ENCODE measurements at regions not wholly inside any gene's neighbourhood (a gene's known extent, or its start where the extent isn't known, plus 50 kb on each side); places are given as distances from the start of the nearest gene placed in this dataset.

DNA sequence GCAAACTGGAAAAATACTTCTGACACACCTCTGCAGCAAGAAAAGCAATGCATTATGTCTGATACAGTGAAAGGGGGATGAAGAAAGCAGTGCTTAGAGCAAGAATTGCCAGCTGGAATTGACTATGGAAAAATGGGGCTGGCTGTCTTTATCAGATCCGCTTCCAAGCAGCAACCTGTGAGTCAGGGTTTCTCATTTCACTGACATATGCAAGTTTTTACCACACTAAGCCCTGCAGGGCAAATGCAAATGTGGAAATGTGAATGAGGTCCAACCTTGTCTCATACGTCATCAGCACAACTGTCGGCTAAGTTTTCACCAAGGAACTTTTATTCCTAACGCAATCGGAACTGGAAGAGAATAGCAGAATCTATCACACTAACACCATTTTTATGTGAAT, 172.5 kb upstream of the GADL1 start:
- no peak overlapping the region for H3K23ac ChIP-seq (ENCODE audit: low read length in 2 of 2)
- no peaks in the 10 kb centered on the region for H3K9me3 ChIP-seq (ENCODE audit: control insufficient read depth, low read length)
- no peak overlapping the region for H2BK120ac ChIP-seq (ENCODE audit: low read depth, low read length)
- no peak overlapping the region for H2AFZ ChIP-seq (ENCODE audit: low read depth, low read length)
- no peak overlapping the region for H3K4me2 ChIP-seq (ENCODE audit: low read length, poor library complexity, severe bottlenecking)
- no peak overlapping the region for H4K91ac ChIP-seq (ENCODE audit: low read length)
- peak overlapping the region; percentile 64 for H3K9ac ChIP-seq (ENCODE audit: low read length)
- DNase-seq, result peak; percentile 74
- no peak overlapping the region for H4K8ac ChIP-seq (ENCODE audit: low read length)
- H2AK5ac ChIP-seq (ENCODE audit: low read length, severe bottlenecking), result no peak overlapping the region
- no peak overlapping the region for H3K14ac ChIP-seq (ENCODE audit: low read length in 2 of 2)
- H2BK5ac ChIP-seq (ENCODE audit: low read depth, low read length, poor library complexity, severe bottlenecking), result no peak overlapping the region
- H3K36me3 ChIP-seq (ENCODE audit: control insufficient read depth in 1 of 2, insufficient read depth in 2 of 2, low read depth in 1 of 2, low read length in 2 of 2), result no peaks in the 10 kb centered on the region
- H2BK15ac ChIP-seq (ENCODE audit: low read depth, poor library complexity, severe bottlenecking), result no peak overlapping the region
- no peaks in the 10 kb centered on the region for H3K79me1 ChIP-seq (replicated peaks; ENCODE audit: low read length, poor library complexity, severe bottlenecking)
- no peaks in the 10 kb centered on the region for H3K4me1 ChIP-seq (ENCODE audit: control insufficient read depth, insufficient read depth, low read depth, low read length)
- WGBS, result 91% methylated on average over 1 of the region's 5 CpGs
- H3K27me3 ChIP-seq (ENCODE audit: control insufficient read depth in 1 of 2, insufficient read depth in 1 of 2, low read length in 2 of 2), result no peaks in the 10 kb centered on the region
- H2BK12ac ChIP-seq (ENCODE audit: low read length in 2 of 2), result no peak overlapping the region
- no peak overlapping the region for H3K4ac ChIP-seq (ENCODE audit: low read depth in 1 of 2, low read length in 2 of 2)
- H3K27ac ChIP-seq (ENCODE audit: low read length, poor library complexity, severe bottlenecking), result no peak overlapping the region
- H3K4me3 ChIP-seq (ENCODE audit: insufficient read depth in 1 of 2, low read depth in 1 of 2, low read length in 2 of 2), result no peak overlapping the region
- no peak overlapping the region for H3K18ac ChIP-seq (ENCODE audit: low read depth in 1 of 2, low read length in 2 of 2)

DNA sequence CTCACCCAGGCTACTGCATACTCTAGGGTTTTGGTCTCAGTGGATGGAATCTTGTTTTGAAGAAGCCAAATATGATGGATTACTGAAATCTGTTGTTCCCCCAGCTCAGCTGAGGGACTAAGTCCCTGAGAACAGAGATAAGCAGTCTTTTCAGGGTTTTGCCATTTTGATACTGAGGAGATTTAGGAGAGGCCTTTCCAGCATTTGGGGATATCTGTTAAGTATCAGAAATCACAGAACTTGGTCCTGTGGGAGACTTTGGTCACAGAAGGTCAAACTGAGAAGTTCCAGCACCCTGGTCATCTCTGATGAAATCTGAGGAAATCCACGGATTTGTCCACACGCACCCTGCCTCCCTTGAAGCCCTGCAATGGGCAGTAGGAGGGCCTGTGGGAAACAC, 181.0 kb upstream of the GADL1 start:
- 98% methylated on average over 2 of the region's 2 CpGs for WGBS

DNA sequence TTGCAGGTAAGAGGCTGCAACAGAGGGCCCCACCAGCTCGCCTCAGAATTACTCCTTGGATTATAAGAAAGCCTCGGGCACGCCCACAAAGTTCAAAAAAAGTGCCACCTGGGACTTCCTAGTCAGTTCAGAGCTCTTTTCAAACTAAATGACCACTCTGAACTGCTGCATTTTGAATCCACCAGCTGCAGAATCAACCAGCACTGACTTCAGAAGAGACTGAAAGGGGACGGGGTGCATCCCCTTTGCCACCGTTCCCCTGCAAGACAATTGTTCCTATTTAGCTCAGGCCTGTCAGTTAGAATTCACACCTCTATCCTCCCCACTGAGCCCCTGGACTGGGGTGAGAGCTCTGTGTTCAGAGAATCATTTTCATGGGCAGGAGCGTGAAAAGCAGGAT, 181.4 kb upstream of the GADL1 start:
- no peaks in the 10 kb centered on the region for H3K4me1 ChIP-seq (ENCODE audit: control insufficient read depth, insufficient read depth, low read depth, low read length)
- no peak overlapping the region for H3K18ac ChIP-seq (ENCODE audit: low read depth in 1 of 2, low read length in 2 of 2)
- no peak overlapping the region for H3K27ac ChIP-seq (ENCODE audit: low read length, poor library complexity, severe bottlenecking)
- no peak overlapping the region for H2BK12ac ChIP-seq (ENCODE audit: low read length in 2 of 2)
- no peaks in the 10 kb centered on the region for H3K79me1 ChIP-seq (replicated peaks; ENCODE audit: low read length, poor library complexity, severe bottlenecking)
- no peak overlapping the region for H2BK5ac ChIP-seq (ENCODE audit: low read depth, low read length, poor library complexity, severe bottlenecking)
- H2AK5ac ChIP-seq (ENCODE audit: low read length, severe bottlenecking), result no peak overlapping the region
- no peak overlapping the region for H2BK15ac ChIP-seq (ENCODE audit: low read depth, poor library complexity, severe bottlenecking)
- no peak overlapping the region for H3K4me3 ChIP-seq (ENCODE audit: insufficient read depth in 1 of 2, low read depth in 1 of 2, low read length in 2 of 2)
- no peak overlapping the region for H4K8ac ChIP-seq (ENCODE audit: low read length)
- H2BK120ac ChIP-seq (ENCODE audit: low read depth, low read length), result no peak overlapping the region
- no peaks in the 10 kb centered on the region for H3K36me3 ChIP-seq (ENCODE audit: control insufficient read depth in 1 of 2, insufficient read depth in 2 of 2, low read depth in 1 of 2, low read length in 2 of 2)
- no peak overlapping the region for H3K23ac ChIP-seq (ENCODE audit: low read length in 2 of 2)
- H3K4me2 ChIP-seq (ENCODE audit: low read length, poor library complexity, severe bottlenecking), result no peak overlapping the region
- H3K4ac ChIP-seq (ENCODE audit: low read depth in 1 of 2, low read length in 2 of 2), result no peak overlapping the region
- H3K14ac ChIP-seq (ENCODE audit: low read length in 2 of 2), result no peak overlapping the region
- H3K27me3 ChIP-seq (ENCODE audit: control insufficient read depth in 1 of 2, insufficient read depth in 1 of 2, low read length in 2 of 2), result no peaks in the 10 kb centered on the region
- 96% methylated on average over 4 of the region's 6 CpGs for WGBS
- H3K9ac ChIP-seq (ENCODE audit: low read length), result no peak overlapping the region
- H3K9me3 ChIP-seq (ENCODE audit: control insufficient read depth, low read length), result peaks cover 6% of the 10 kb centered on the region
- no peak overlapping the region for H4K91ac ChIP-seq (ENCODE audit: low read length)
- no peak overlapping the region for H2AFZ ChIP-seq (ENCODE audit: low read depth, low read length)
- no peak for DNase-seq

More for the DNA sequence above, 181.0 kb upstream of the GADL1 start:
- no peak overlapping the region for H3K4ac ChIP-seq (ENCODE audit: low read depth in 1 of 2, low read length in 2 of 2)
- no peak overlapping the region for H3K18ac ChIP-seq (ENCODE audit: low read depth in 1 of 2, low read length in 2 of 2)
- no peak overlapping the region for H3K9ac ChIP-seq (ENCODE audit: low read length)
- no peak overlapping the region for H4K91ac ChIP-seq (ENCODE audit: low read length)
- no peak overlapping the region for H3K4me3 ChIP-seq (ENCODE audit: insufficient read depth in 1 of 2, low read depth in 1 of 2, low read length in 2 of 2)
- no peak for DNase-seq
- H3K79me1 ChIP-seq (replicated peaks; ENCODE audit: low read length, poor library complexity, severe bottlenecking), result no peaks in the 10 kb centered on the region
- H2BK15ac ChIP-seq (ENCODE audit: low read depth, poor library complexity, severe bottlenecking), result no peak overlapping the region
- no peak overlapping the region for H3K27ac ChIP-seq (ENCODE audit: low read length, poor library complexity, severe bottlenecking)
- H3K4me1 ChIP-seq (ENCODE audit: control insufficient read depth, insufficient read depth, low read depth, low read length), result no peaks in the 10 kb centered on the region
- no peak overlapping the region for H2BK12ac ChIP-seq (ENCODE audit: low read length in 2 of 2)
- H2AK5ac ChIP-seq (ENCODE audit: low read length, severe bottlenecking), result no peak overlapping the region
- no peaks in the 10 kb centered on the region for H3K36me3 ChIP-seq (ENCODE audit: control insufficient read depth in 1 of 2, insufficient read depth in 2 of 2, low read depth in 1 of 2, low read length in 2 of 2)
- no peak overlapping the region for H2BK5ac ChIP-seq (ENCODE audit: low read depth, low read length, poor library complexity, severe bottlenecking)
- H3K9me3 ChIP-seq (ENCODE audit: control insufficient read depth, low read length), result peaks cover 6% of the 10 kb centered on the region
- H3K27me3 ChIP-seq (ENCODE audit: control insufficient read depth in 1 of 2, insufficient read depth in 1 of 2, low read length in 2 of 2), result no peaks in the 10 kb centered on the region
- H4K8ac ChIP-seq (ENCODE audit: low read length), result no peak overlapping the region
- H3K23ac ChIP-seq (ENCODE audit: low read length in 2 of 2), result no peak overlapping the region
- no peak overlapping the region for H3K4me2 ChIP-seq (ENCODE audit: low read length, poor library complexity, severe bottlenecking)
- H2AFZ ChIP-seq (ENCODE audit: low read depth, low read length), result no peak overlapping the region
- H2BK120ac ChIP-seq (ENCODE audit: low read depth, low read length), result no peak overlapping the region
- no peak overlapping the region for H3K14ac ChIP-seq (ENCODE audit: low read length in 2 of 2)

DNA sequence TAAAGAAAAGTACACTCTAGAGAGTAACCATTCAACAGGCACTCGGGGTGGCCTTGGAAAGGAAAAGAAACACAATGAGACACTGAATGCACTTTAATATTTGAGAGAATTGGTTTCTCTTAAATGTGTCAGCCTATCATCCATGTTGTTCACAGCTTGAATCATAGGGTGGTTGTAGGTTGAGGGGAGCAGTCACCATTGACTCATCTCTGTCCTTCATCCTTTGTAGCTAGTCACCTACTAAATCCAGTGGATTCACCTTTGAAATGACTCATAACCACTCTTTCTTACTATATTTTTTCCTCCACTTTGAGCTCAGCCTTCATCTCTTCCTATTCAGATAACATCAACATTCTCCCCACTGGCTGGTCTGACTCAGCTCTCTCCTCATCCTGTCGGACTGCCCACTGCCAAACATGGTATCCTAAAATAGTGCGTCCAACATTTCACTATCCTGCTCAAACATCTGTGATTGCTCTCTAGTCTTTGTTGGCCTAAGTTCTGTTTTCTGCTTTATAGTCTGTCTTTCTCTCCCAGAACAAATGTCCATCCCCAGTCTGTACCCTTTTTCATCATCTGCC, 182.7 kb upstream of the GADL1 start:
- Histone ChIP-seq H2BK120ac (ENCODE audit: low read depth, low read length) (no peak overlapping the region), H3K14ac (ENCODE audit: low read length in 2 of 2) (no peak overlapping the region), H4K91ac (ENCODE audit: low read length) (no peak overlapping the region), H4K8ac (ENCODE audit: low read length) (no peak overlapping the region), H3K27ac (ENCODE audit: low read length, poor library complexity, severe bottlenecking) (peak overlapping the region; percentile 41), H3K9me3 (ENCODE audit: control insufficient read depth, low read length) (peaks cover 6% of the 10 kb centered on the region), H2BK5ac (ENCODE audit: low read depth, low read length, poor library complexity, severe bottlenecking) (no peak overlapping the region), H2BK15ac (ENCODE audit: low read depth, poor library complexity, severe bottlenecking) (no peak overlapping the region), H3K36me3 (ENCODE audit: control insufficient read depth in 1 of 2, insufficient read depth in 2 of 2, low read depth in 1 of 2, low read length in 2 of 2) (no peaks in the 10 kb centered on the region), H3K23ac (ENCODE audit: low read length in 2 of 2) (no peak overlapping the region), H3K27me3 (ENCODE audit: control insufficient read depth in 1 of 2, insufficient read depth in 1 of 2, low read length in 2 of 2) (no peaks in the 10 kb centered on the region), H2AFZ (ENCODE audit: low read depth, low read length) (no peak overlapping the region), H3K9ac (ENCODE audit: low read length) (peak overlapping the region; percentile 59), H3K79me1 (replicated peaks; ENCODE audit: low read length, poor library complexity, severe bottlenecking) (no peaks in the 10 kb centered on the region), H3K4ac (ENCODE audit: low read depth in 1 of 2, low read length in 2 of 2) (no peak overlapping the region), H3K18ac (ENCODE audit: low read depth in 1 of 2, low read length in 2 of 2) (no peak overlapping the region), H2BK12ac (ENCODE audit: low read length in 2 of 2) (no peak overlapping the region), H3K4me3 (ENCODE audit: insufficient read depth in 1 of 2, low read depth in 1 of 2, low read length in 2 of 2) (peak overlapping the region in 1 of 2 experiments; percentile 24), H3K4me1 (ENCODE audit: control insufficient read depth, insufficient read depth, low read depth, low read length) (no peaks in the 10 kb centered on the region), H3K4me2 (ENCODE audit: low read length, poor library complexity, severe bottlenecking) (no peak overlapping the region), H2AK5ac (ENCODE audit: low read length, severe bottlenecking) (no peak overlapping the region)
- 0% methylated on average over 2 of the region's 3 CpGs for WGBS
- peak; percentile 82 for DNase-seq
